ENCODE measurements at regions not wholly inside any gene's neighbourhood (a gene's known extent, or its start where the extent isn't known, plus 50 kb on each side); places are given as distances from the start of the nearest gene placed in this dataset.

DNA sequence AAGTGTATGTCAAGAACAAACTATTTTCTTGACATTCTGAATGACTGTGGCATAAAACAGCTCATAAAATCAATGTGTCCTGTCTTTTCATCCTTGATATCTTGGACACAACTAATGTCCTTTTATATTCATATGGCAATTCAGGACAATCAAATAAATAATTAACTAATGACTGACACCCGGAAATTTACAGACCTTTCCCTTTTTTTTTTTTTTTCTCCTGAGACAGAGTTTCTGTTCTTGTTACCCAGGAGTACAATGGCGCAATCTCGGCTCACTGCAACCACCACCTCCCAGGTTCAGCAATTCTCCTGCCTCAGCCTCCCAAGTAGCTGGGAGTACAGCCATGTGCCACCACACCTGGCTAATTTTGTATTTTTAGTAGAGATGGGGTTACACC is 107.1 kb upstream of the LGSN start:
- H3K36me3 Mint-ChIP-seq (ENCODE audit: unreplicated experiment) = no peaks in the 10 kb centered on the region
- H3K9me3 Mint-ChIP-seq (ENCODE audit: unreplicated experiment) = no peaks in the 10 kb centered on the region

DNA sequence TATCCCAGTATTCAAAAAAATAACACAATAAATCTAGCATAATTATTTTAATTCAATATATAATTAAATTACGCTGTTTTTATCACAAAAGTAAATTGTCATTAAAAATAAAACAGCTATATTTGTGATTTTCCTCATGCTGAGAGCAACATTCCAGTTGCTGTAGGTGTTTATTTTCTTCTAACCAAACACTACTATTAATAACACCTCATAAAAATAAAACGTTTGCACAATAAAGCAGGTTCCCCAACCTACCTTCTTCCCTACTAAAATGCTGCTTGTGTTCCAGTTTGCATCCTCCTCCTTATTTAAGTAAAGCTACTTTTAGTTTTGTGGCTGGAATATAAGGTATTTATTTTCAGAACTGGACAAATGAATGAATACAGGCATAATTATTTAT is 108.2 kb upstream of the LGSN start:
- H3K4me1 Mint-ChIP-seq (ENCODE audit: low read depth, unreplicated experiment) = no peaks in the 10 kb centered on the region
- H3K4me3 Mint-ChIP-seq (ENCODE audit: unreplicated experiment) = no peak overlapping the region
- no peaks in the 10 kb centered on the region for H3K36me3 Mint-ChIP-seq (ENCODE audit: unreplicated experiment)
- no peaks in the 10 kb centered on the region for H3K9me3 Mint-ChIP-seq (ENCODE audit: unreplicated experiment)
- no peaks in the 10 kb centered on the region for H3K27me3 Mint-ChIP-seq (ENCODE audit: unreplicated experiment)
- H3K27ac Mint-ChIP-seq (ENCODE audit: unreplicated experiment) = no peak overlapping the region
- no peak for DNase-seq
- no peak for TF ChIP-seq CTCF (IDR thresholded peaks at IDR 0.05; ENCODE audit: partially characterized antibody, unreplicated experiment)

More for the DNA sequence above, 107.1 kb upstream of the LGSN start:
- Mint-ChIP-seq H3K4me1 (ENCODE audit: low read depth, unreplicated experiment) (no peaks in the 10 kb centered on the region), H3K4me3 (ENCODE audit: unreplicated experiment) (no peak overlapping the region), H3K27ac (ENCODE audit: unreplicated experiment) (no peak overlapping the region), H3K27me3 (ENCODE audit: unreplicated experiment) (no peaks in the 10 kb centered on the region)
- no peak for DNase-seq
- TF ChIP-seq CTCF (IDR thresholded peaks at IDR 0.05; ENCODE audit: partially characterized antibody, unreplicated experiment) = no peak

DNA sequence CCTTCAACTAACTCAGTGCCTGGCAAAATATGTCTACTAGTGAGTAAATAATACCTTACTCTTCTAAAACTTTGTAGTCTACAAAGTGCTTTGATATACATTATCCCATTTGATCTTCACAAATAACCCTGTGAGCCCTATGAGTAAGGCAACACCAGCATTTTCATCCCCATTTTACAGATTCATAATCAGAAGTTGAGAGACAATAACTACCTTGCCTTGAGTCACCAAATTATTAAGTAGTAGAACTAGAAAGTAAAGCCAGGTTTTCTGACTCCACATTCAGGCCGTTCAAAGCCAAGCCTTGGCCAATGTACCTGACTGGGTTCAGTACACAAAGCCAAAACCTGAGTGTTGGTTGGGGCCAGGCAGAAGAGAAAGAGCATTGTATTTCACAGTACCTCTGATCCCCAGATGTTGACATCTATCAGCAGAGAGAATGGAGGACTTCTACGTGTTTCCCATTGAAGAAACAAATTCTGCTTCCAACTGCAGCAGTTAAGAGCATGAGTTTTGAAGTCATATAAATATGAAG is 111.3 kb upstream of the LGSN start:
- H3K9me3 Mint-ChIP-seq (ENCODE audit: unreplicated experiment) = peaks cover 1% of the 10 kb centered on the region

GRCh38 chr6:63434943-63435342 is 115.2 kb upstream of the LGSN start:
- H3K27ac Mint-ChIP-seq (ENCODE audit: unreplicated experiment) = no peak overlapping the region
- H3K36me3 Mint-ChIP-seq (ENCODE audit: unreplicated experiment) = no peaks in the 10 kb centered on the region
- H3K4me1 Mint-ChIP-seq (ENCODE audit: low read depth, unreplicated experiment) = no peaks in the 10 kb centered on the region
- peaks cover 1% of the 10 kb centered on the region for H3K9me3 Mint-ChIP-seq (ENCODE audit: unreplicated experiment)
- no peak for TF ChIP-seq CTCF (IDR thresholded peaks at IDR 0.05; ENCODE audit: partially characterized antibody, unreplicated experiment)
- no peak overlapping the region for H3K4me3 Mint-ChIP-seq (ENCODE audit: unreplicated experiment)
- H3K27me3 Mint-ChIP-seq (ENCODE audit: unreplicated experiment) = no peaks in the 10 kb centered on the region
- DNase-seq = no peak

More for the DNA sequence above, 111.3 kb upstream of the LGSN start:
- Mint-ChIP-seq H3K4me3 (ENCODE audit: unreplicated experiment) (no peak overlapping the region), H3K27me3 (ENCODE audit: unreplicated experiment) (no peaks in the 10 kb centered on the region), H3K27ac (ENCODE audit: unreplicated experiment) (no peak overlapping the region), H3K4me1 (ENCODE audit: low read depth, unreplicated experiment) (no peaks in the 10 kb centered on the region), H3K36me3 (ENCODE audit: unreplicated experiment) (no peaks in the 10 kb centered on the region)
- TF ChIP-seq CTCF (IDR thresholded peaks at IDR 0.05; ENCODE audit: partially characterized antibody, unreplicated experiment) = no peak
- no peak for DNase-seq

- no peak overlapping the region for H3K27ac Mint-ChIP-seq (ENCODE audit: unreplicated experiment)
- peaks cover 3% of the 10 kb centered on the region for H3K27me3 Mint-ChIP-seq (ENCODE audit: unreplicated experiment)
- peaks cover 3% of the 10 kb centered on the region for H3K4me1 Mint-ChIP-seq (ENCODE audit: low read depth, unreplicated experiment)
Observed at GRCh38 chr6:63436356-63436755, 116.6 kb upstream of the LGSN start.

More at GRCh38 chr6:63436356-63436755, 116.6 kb upstream of the LGSN start:
- H3K4me3 Mint-ChIP-seq (ENCODE audit: unreplicated experiment) = no peak overlapping the region
- H3K36me3 Mint-ChIP-seq (ENCODE audit: unreplicated experiment) = no peaks in the 10 kb centered on the region
- TF ChIP-seq CTCF (IDR thresholded peaks at IDR 0.05; ENCODE audit: partially characterized antibody, unreplicated experiment) = no peak
- peaks cover 1% of the 10 kb centered on the region for H3K9me3 Mint-ChIP-seq (ENCODE audit: unreplicated experiment)
- DNase-seq = no peak

Measured in glutamatergic neuron (in vitro differentiated cells).